ENCODE measurements at regions not wholly inside any gene's neighbourhood (a gene's known extent, or its start where the extent isn't known, plus 50 kb on each side); places are given as distances from the start of the nearest gene placed in this dataset.
"Not testable (repeated sequence)": the region's sequence is repeated elsewhere in the genome, so short reads cannot be mapped to it uniquely, and the experiment has no call there.

DNA sequence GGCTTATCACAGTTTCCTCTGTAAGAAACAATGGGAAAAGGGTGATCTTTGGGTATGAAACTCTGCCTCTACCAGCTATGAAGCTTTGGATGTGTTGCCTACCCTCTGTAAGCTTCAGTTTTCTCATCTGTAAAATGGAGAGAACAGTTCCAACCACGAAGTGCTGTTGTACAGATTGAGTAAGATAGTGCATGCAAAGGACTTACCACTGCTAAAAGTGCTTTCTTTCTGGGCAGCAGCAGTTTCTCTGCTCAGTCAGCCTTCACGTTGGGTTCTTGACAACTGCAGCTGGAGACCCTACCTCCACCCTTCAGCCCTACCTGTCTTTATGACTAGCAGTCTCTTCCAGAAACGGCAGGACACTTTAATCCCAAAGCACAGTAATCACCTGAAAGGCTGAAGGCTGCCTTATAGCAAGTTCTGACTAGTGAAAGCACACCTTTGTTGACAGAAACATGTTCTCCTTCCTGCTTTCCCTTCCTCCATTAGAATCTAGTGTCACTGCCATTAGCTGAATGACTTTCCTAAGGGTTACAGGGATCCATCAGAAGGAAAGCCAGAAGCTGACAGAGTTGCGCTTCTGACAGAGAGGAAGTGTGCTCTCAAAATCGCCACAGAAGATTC lies 91.4 kb downstream of the RPL27A start:
- H3K27ac ChIP-seq (ENCODE audit: low read length): no peak overlapping the region
- no peaks in the 10 kb centered on the region for H3K27me3 ChIP-seq (replicated peaks; ENCODE audit: insufficient read depth, low read length)
- no peak overlapping the region for H3K4me3 ChIP-seq (ENCODE audit: low read length)
- H3K4me2 ChIP-seq (ENCODE audit: low read depth, low read length): no peak overlapping the region
- H3F3A ChIP-seq (ENCODE audit: insufficient read depth, low read length): no peaks in the 10 kb centered on the region
- peaks cover 16% of the 10 kb centered on the region for H3K4me1 ChIP-seq (ENCODE audit: low read length)
- H3K79me2 ChIP-seq (ENCODE audit: low read length): no peaks in the 10 kb centered on the region
- no peaks in the 10 kb centered on the region for H4K20me1 ChIP-seq (ENCODE audit: insufficient read depth, low read length)
- DNase-seq: no peak
- no peak overlapping the region for H3K9ac ChIP-seq (ENCODE audit: low read length)
- no peak overlapping the region for H2AFZ ChIP-seq (ENCODE audit: low read length)
- H3K9me2 ChIP-seq (replicated peaks; ENCODE audit: insufficient read depth, low read length): no peaks in the 10 kb centered on the region
- no peaks in the 10 kb centered on the region for H3K9me3 ChIP-seq (replicated peaks; ENCODE audit: insufficient read depth, low read length)
- no peaks in the 10 kb centered on the region for H3K36me3 ChIP-seq (replicated peaks; ENCODE audit: insufficient read depth, low read length)
- TF ChIP-seq EZH2 (optimal IDR thresholded peaks at IDR 0.05; ENCODE audit: low read depth, low read length) (no peak), EZH2phosphoT487 (IDR thresholded peaks at IDR 0.05; ENCODE audit: low read length) (no peak)
- TF ChIP-seq, protein P1, sequence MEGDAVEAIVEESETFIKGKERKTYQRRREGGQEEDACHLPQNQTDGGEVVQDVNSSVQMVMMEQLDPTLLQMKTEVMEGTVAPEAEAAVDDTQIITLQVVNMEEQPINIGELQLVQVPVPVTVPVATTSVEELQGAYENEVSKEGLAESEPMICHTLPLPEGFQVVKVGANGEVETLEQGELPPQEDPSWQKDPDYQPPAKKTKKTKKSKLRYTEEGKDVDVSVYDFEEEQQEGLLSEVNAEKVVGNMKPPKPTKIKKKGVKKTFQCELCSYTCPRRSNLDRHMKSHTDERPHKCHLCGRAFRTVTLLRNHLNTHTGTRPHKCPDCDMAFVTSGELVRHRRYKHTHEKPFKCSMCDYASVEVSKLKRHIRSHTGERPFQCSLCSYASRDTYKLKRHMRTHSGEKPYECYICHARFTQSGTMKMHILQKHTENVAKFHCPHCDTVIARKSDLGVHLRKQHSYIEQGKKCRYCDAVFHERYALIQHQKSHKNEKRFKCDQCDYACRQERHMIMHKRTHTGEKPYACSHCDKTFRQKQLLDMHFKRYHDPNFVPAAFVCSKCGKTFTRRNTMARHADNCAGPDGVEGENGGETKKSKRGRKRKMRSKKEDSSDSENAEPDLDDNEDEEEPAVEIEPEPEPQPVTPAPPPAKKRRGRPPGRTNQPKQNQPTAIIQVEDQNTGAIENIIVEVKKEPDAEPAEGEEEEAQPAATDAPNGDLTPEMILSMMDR (IDR thresholded peaks at IDR 0.05; ENCODE audit: low read length): no peak

DNA sequence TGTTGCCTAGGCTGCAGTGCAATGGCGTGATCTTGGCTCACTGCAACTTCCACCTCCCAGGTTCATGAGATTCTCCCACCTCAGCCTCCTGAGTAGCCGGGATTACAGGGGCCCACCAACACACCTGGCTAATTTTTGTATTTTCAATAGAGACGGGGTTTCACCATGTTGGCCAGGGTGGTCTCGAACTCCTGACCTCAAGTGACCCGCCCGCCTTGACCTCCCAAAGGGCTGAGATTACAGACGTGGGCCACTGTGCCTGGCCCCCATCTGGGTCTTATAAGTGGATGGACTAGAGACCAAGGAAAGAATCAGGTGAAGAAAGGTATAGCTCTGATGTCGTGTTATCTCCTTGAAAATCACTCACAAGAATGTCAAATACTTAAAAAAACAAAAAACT lies 92.3 kb downstream of the RPL27A start:
- not testable (repeated sequence) for H2AFZ ChIP-seq (ENCODE audit: low read length); DNase-seq; H3K36me3 ChIP-seq (replicated peaks; ENCODE audit: insufficient read depth, low read length); H3K4me2 ChIP-seq (ENCODE audit: low read depth, low read length); H3K9me3 ChIP-seq (replicated peaks; ENCODE audit: insufficient read depth, low read length); H3K79me2 ChIP-seq (ENCODE audit: low read length); H3K27ac ChIP-seq (ENCODE audit: low read length); H3K9me2 ChIP-seq (replicated peaks; ENCODE audit: insufficient read depth, low read length); H3K9ac ChIP-seq (ENCODE audit: low read length); H4K20me1 ChIP-seq (ENCODE audit: insufficient read depth, low read length); H3K27me3 ChIP-seq (replicated peaks; ENCODE audit: insufficient read depth, low read length); H3K4me3 ChIP-seq (ENCODE audit: low read length); H3F3A ChIP-seq (ENCODE audit: insufficient read depth, low read length)
- H3K4me1 ChIP-seq (ENCODE audit: low read length): peaks cover 18% of the 10 kb centered on the region

DNA sequence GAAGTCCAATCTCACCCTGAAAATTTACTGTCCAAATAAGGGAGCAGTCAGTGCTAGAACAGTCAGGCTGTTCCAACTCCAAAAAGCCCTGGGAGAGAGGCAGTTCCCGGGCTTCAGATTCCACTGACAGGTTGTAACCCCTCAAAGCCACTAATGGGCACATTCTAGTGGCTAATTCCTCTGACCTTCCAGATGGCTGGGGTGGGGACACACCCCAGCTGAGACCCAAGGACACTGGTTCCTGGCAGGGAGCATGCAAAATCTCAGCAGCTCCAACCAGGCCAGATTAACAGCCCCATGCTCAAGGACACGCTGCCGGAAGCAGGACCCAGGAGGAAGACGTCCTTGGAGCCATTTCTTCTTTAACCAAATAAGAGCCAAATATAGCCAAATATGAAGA lies 92.7 kb downstream of the RPL27A start:
- H3K36me3 ChIP-seq (replicated peaks; ENCODE audit: insufficient read depth, low read length): no peaks in the 10 kb centered on the region
- no peak overlapping the region for H3K4me2 ChIP-seq (ENCODE audit: low read depth, low read length)
- H3K4me1 ChIP-seq (ENCODE audit: low read length): peaks cover 18% of the 10 kb centered on the region
- H3K4me3 ChIP-seq (ENCODE audit: low read length): no peak overlapping the region
- no peaks in the 10 kb centered on the region for H3F3A ChIP-seq (ENCODE audit: insufficient read depth, low read length)
- no peaks in the 10 kb centered on the region for H3K79me2 ChIP-seq (ENCODE audit: low read length)
- H3K9me2 ChIP-seq (replicated peaks; ENCODE audit: insufficient read depth, low read length): no peaks in the 10 kb centered on the region
- no peaks in the 10 kb centered on the region for H4K20me1 ChIP-seq (ENCODE audit: insufficient read depth, low read length)
- no peak overlapping the region for H3K27ac ChIP-seq (ENCODE audit: low read length)
- H3K9ac ChIP-seq (ENCODE audit: low read length): no peak overlapping the region
- DNase-seq: no peak
- H3K9me3 ChIP-seq (replicated peaks; ENCODE audit: insufficient read depth, low read length): no peaks in the 10 kb centered on the region
- TF ChIP-seq EZH2 (optimal IDR thresholded peaks at IDR 0.05; ENCODE audit: low read depth, low read length) (no peak), EZH2phosphoT487 (IDR thresholded peaks at IDR 0.05; ENCODE audit: low read length) (no peak)
- TF ChIP-seq, protein P1 (IDR thresholded peaks at IDR 0.05; ENCODE audit: low read length): no peak
- H3K27me3 ChIP-seq (replicated peaks; ENCODE audit: insufficient read depth, low read length): no peaks in the 10 kb centered on the region
- no peak overlapping the region for H2AFZ ChIP-seq (ENCODE audit: low read length)

DNA sequence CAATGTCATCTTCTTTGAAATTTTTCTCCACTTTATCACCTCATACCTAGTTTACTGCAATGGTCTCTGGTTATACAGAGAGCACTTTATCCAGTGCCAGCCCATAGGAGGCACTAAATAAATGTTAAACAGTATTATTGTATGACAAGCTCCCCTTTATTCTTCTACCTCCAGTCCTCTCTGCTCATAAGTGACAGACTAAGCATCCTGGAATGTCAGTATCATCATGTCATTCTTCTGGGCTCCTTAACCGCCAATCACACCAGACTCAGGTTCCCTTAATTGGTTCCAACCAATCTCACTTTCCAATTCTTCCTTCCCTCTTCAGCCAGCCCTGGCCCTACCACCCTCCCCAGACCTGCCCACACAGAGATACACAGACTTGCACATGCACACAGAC lies 93.1 kb downstream of the RPL27A start:
- no peak overlapping the region for H3K27ac ChIP-seq (ENCODE audit: low read length)

More for the DNA sequence above, 93.1 kb downstream of the RPL27A start:
- no peaks in the 10 kb centered on the region for H3K27me3 ChIP-seq (replicated peaks; ENCODE audit: insufficient read depth, low read length)
- H3K9ac ChIP-seq (ENCODE audit: low read length): no peak overlapping the region
- H3K9me2 ChIP-seq (replicated peaks; ENCODE audit: insufficient read depth, low read length): no peaks in the 10 kb centered on the region
- H3F3A ChIP-seq (ENCODE audit: insufficient read depth, low read length): no peaks in the 10 kb centered on the region
- peaks cover 18% of the 10 kb centered on the region for H3K4me1 ChIP-seq (ENCODE audit: low read length)
- TF ChIP-seq EZH2 (optimal IDR thresholded peaks at IDR 0.05; ENCODE audit: low read depth, low read length) (no peak), EZH2phosphoT487 (IDR thresholded peaks at IDR 0.05; ENCODE audit: low read length) (no peak)
- TF ChIP-seq, protein P1 (IDR thresholded peaks at IDR 0.05; ENCODE audit: low read length): no peak
- H3K79me2 ChIP-seq (ENCODE audit: low read length): no peaks in the 10 kb centered on the region
- no peak for DNase-seq
- H3K36me3 ChIP-seq (replicated peaks; ENCODE audit: insufficient read depth, low read length): no peaks in the 10 kb centered on the region
- no peak overlapping the region for H3K4me3 ChIP-seq (ENCODE audit: low read length)
- H2AFZ ChIP-seq (ENCODE audit: low read length): no peak overlapping the region
- H3K4me2 ChIP-seq (ENCODE audit: low read depth, low read length): no peak overlapping the region
- H3K9me3 ChIP-seq (replicated peaks; ENCODE audit: insufficient read depth, low read length): no peaks in the 10 kb centered on the region
- no peaks in the 10 kb centered on the region for H4K20me1 ChIP-seq (ENCODE audit: insufficient read depth, low read length)
